Osteocyte (in vitro differentiated cells): ENCODE measurements at regions not wholly inside any gene's neighbourhood (a gene's known extent, or its start where the extent isn't known, plus 50 kb on each side); places are given as distances from the start of the nearest gene placed in this dataset.

Experiments
- DNase-seq: peaks from one replicate; pipeline ENCODE4 v3.0.0; 2021; ENCODE audit warnings: mixed read lengths; ENCODE audit not compliant: unreplicated experiment; ENCODE audit errors: extremely low spot score
- H3K27ac Mint-ChIP-seq: one replicate; pipeline ENCODE4 v1.8.0; 2021; ENCODE audit warnings: mild to moderate bottlenecking, mixed read lengths; ENCODE audit not compliant: unreplicated experiment
- H3K27me3 Mint-ChIP-seq: one replicate; pipeline ENCODE4 v1.8.0; 2021; ENCODE audit warnings: mixed read lengths; ENCODE audit not compliant: unreplicated experiment
- H3K36me3 Mint-ChIP-seq: one replicate; pipeline ENCODE4 v1.8.0; 2021; ENCODE audit warnings: mixed read lengths; ENCODE audit not compliant: unreplicated experiment
- H3K4me1 Mint-ChIP-seq: one replicate; pipeline ENCODE4 v1.8.0; 2021; ENCODE audit warnings: mixed read lengths; ENCODE audit not compliant: unreplicated experiment
- H3K4me3 Mint-ChIP-seq: one replicate; pipeline ENCODE4 v1.8.0; 2021; ENCODE audit warnings: mild to moderate bottlenecking, moderate library complexity, mixed read lengths; ENCODE audit not compliant: unreplicated experiment
- H3K9me3 Mint-ChIP-seq: one replicate; pipeline ENCODE4 v1.8.0; 2021; ENCODE audit warnings: mixed read lengths; ENCODE audit not compliant: unreplicated experiment
- TF ChIP-seq, protein P1 (sequence below): fragments of 200-600 bp; sonication (generic); IDR thresholded peaks from 2 replicates; pipeline ENCODE4 v1.5.0; 2021; ENCODE audit warnings: antibody characterized with exemption, mild to moderate bottlenecking, moderate library complexity

DNA sequence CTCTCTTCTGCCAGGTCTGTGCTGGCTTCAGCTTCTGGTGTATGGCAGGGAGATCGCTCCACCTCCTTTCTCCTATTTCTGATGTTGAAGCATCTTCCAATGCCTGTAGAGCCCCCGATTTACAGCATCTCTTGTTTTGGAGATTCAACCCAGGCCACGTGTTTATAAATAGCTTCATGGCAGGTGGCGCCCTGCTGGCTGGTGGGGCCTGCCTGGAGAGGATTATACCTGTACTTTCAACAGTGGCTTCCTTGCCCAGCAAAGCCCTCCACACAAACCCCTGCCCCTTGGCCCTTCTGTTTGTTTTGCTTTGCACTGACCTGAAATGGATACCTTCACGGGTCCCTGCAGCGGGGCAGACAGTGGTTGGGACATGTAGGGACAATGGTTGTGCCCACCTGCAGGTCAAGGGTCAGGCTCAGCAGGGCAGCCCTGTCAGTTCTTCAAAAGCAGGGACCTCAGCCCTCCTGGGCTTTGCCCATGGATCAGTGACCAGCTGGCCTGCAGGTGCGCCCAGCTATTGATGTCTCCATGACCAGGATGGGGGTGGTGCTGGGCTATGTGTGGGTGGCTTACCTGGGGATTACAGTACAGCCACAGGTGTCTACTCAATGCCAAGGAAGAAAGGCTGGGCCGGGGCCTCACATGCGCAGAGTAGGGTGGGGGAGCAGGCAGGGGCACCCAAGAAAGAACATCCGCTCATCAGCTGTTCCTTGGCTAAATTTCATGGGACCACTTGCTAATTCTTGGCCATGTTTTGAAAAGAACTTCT, 112.7 kb upstream of the PRR23C start:
- H3K4me1 Mint-ChIP-seq, result no peaks in the 10 kb centered on the region

DNA sequence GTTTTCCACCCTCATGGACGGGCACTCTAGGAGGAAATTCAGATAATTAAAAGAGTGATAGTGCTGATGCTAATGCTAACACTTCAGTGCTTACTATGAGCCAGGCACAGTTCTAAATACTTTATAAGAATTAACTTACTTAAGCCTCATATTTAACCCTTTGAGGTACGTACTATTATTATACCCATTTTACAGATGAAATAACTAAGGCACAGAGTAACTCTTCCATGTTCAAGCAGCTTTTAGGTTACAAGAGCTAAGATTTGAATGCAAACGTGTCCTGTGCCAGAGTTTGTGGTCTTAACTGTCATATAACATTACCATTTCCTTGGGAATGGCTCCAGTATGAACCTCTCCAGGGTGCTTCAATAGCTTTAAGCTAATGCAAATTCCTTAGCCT, 114.7 kb upstream of the PRR23C start:
- no peak overlapping the region for H3K4me3 Mint-ChIP-seq
- H3K9me3 Mint-ChIP-seq, result no peaks in the 10 kb centered on the region
- H3K4me1 Mint-ChIP-seq, result no peaks in the 10 kb centered on the region
- TF ChIP-seq, protein P1, sequence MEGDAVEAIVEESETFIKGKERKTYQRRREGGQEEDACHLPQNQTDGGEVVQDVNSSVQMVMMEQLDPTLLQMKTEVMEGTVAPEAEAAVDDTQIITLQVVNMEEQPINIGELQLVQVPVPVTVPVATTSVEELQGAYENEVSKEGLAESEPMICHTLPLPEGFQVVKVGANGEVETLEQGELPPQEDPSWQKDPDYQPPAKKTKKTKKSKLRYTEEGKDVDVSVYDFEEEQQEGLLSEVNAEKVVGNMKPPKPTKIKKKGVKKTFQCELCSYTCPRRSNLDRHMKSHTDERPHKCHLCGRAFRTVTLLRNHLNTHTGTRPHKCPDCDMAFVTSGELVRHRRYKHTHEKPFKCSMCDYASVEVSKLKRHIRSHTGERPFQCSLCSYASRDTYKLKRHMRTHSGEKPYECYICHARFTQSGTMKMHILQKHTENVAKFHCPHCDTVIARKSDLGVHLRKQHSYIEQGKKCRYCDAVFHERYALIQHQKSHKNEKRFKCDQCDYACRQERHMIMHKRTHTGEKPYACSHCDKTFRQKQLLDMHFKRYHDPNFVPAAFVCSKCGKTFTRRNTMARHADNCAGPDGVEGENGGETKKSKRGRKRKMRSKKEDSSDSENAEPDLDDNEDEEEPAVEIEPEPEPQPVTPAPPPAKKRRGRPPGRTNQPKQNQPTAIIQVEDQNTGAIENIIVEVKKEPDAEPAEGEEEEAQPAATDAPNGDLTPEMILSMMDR, result no peak
- H3K36me3 Mint-ChIP-seq, result no peaks in the 10 kb centered on the region
- no peak overlapping the region for H3K27ac Mint-ChIP-seq
- H3K27me3 Mint-ChIP-seq, result peaks cover 5% of the 10 kb centered on the region
- DNase-seq, result no peak

More for the DNA sequence above, 112.7 kb upstream of the PRR23C start:
- Mint-ChIP-seq H3K4me3 (no peak overlapping the region), H3K9me3 (no peaks in the 10 kb centered on the region), H3K27me3 (peaks cover 9% of the 10 kb centered on the region), H3K36me3 (no peaks in the 10 kb centered on the region), H3K27ac (no peak overlapping the region)
- TF ChIP-seq, protein P1, result no peak
- DNase-seq, result peak; percentile 68

DNA sequence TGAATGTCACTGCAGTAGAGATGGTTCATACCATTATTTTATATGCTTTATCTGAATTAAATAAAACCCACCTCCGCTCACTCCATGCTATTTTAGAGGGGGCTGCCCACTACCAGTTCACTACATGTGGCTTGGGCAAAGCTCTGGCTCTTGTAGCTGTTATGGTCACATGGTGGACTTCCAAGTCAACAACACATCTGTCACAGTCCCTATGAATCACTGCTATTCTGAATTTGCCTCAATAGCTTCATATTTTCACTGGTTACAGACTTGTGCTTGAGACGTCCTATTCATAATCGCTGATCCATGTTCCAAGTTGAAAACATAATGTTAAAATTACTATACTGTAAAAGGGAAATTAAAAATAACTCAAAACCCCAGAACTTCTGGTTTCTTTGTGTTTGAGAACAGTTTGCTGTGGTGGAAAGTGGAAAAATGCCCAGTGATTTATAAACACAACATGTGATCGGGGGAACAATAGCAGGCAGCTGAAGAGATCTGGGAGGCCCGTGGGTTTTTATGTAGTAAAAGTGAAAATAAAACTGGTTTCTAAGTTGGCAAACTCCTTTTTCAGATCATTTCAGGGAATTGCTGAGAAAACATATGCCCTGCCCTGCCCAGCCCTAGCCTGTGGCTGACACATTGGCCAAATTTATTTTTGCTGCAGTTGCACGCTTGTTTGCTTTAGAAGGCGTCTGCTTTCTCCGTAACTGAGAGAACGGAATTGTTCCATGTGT, 128.8 kb upstream of the PRR23C start:
- Mint-ChIP-seq H3K36me3 (no peaks in the 10 kb centered on the region), H3K27me3 (peaks cover 30% of the 10 kb centered on the region), H3K27ac (no peak overlapping the region), H3K4me3 (peak overlapping the region; percentile 1), H3K9me3 (peaks cover 8% of the 10 kb centered on the region), H3K4me1 (no peaks in the 10 kb centered on the region)
- no peak for DNase-seq
- TF ChIP-seq, protein P1, result no peak

DNA sequence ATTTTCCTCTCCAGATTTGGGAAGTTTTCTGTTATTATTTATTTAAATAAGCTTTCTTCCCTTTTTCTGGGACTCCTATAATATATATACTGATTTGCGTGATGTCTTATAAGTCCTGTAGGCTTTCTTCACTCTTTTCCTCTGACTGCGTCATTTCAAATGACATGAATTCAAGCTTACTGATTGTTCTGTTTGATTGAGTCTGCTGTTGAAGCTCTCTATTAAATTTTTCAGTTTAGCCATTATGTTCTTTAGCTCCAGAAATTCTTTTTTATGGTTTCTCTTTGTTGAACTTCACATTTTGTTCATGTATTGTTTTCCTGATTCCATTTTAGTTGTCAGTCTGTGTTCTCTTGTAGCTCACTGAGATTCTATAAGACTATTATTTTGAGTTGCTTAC, 135.8 kb upstream of the PRR23C start:
- Mint-ChIP-seq H3K27ac (no peak overlapping the region), H3K9me3 (peaks cover 13% of the 10 kb centered on the region), H3K36me3 (no peaks in the 10 kb centered on the region), H3K4me1 (no peaks in the 10 kb centered on the region), H3K4me3 (no peak overlapping the region), H3K27me3 (peaks cover 19% of the 10 kb centered on the region)
- TF ChIP-seq, protein P1, result no peak
- no peak for DNase-seq

DNA sequence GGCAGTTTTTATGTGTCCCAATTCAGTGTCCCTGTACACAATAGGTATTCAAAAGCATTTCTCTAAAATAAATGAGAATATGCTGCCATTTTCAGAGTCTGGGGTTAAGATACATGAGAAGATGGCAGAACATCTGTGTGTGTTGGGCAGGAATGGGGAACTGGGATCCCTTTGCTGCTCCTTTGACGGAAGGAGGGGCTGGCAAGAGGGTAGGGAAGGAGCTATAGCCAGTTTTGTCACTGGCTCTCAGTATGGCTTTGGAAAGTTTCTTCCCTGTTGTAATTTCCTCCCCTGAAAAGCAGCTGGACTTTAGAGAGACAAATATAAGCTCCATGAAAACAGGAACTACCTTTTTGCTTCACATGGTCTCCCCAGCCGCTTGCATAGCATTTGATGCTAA, 137.5 kb upstream of the PRR23C start:
- no peak overlapping the region for H3K4me3 Mint-ChIP-seq
- peaks cover 13% of the 10 kb centered on the region for H3K9me3 Mint-ChIP-seq
- no peak for DNase-seq
- TF ChIP-seq, protein P1, result no peak
- H3K27ac Mint-ChIP-seq, result no peak overlapping the region
- H3K4me1 Mint-ChIP-seq, result no peaks in the 10 kb centered on the region
- H3K36me3 Mint-ChIP-seq, result no peaks in the 10 kb centered on the region
- peaks cover 10% of the 10 kb centered on the region for H3K27me3 Mint-ChIP-seq
